ENCODE measurements at regions not wholly inside any gene's neighbourhood (a gene's known extent, or its start where the extent isn't known, plus 50 kb on each side); places are given as distances from the start of the nearest gene placed in this dataset.

GRCh38 chr3:73299184-73299691 lies 237.8 kb downstream of the EBLN2 start:
- no CpG with 5 or more reads among the region's 5 CpGs for WGBS (ENCODE audit: extremely low coverage, insufficient coverage, insufficient read length)
- no peaks in the 10 kb centered on the region for H3K79me2 ChIP-seq (ENCODE audit: control insufficient read depth, insufficient read depth, low read length, poor library complexity)
- no peaks in the 10 kb centered on the region for H3K79me1 ChIP-seq (ENCODE audit: low read length)
- H3K4me2 ChIP-seq (ENCODE audit: low read length) = no peak overlapping the region
- no peak overlapping the region for H3K14ac ChIP-seq (ENCODE audit: low read length)
- no peak overlapping the region for H2BK12ac ChIP-seq (ENCODE audit: low read length)
- H3K18ac ChIP-seq (ENCODE audit: low read length) = no peak overlapping the region
- no peaks in the 10 kb centered on the region for H3K36me3 ChIP-seq (ENCODE audit: control insufficient read depth in 1 of 2, insufficient read depth in 2 of 2, low read length in 2 of 2)
- H2BK5ac ChIP-seq (ENCODE audit: low read depth, low read length, poor library complexity) = no peak overlapping the region
- H4K91ac ChIP-seq (ENCODE audit: low read depth, low read length) = no peak overlapping the region
- H3K4ac ChIP-seq (ENCODE audit: low read depth, low read length) = no peak overlapping the region
- H2BK120ac ChIP-seq (ENCODE audit: insufficient read depth, low read length, poor library complexity) = no peak overlapping the region
- H3K4me1 ChIP-seq (ENCODE audit: control insufficient read depth in 1 of 2, insufficient read depth in 2 of 2, low read length in 2 of 2) = no peaks in the 10 kb centered on the region
- H4K8ac ChIP-seq (ENCODE audit: low read depth, low read length) = no peak overlapping the region
- H3K4me3 ChIP-seq (ENCODE audit: low read depth, low read length) = no peak overlapping the region
- no peak overlapping the region for H3K27ac ChIP-seq (ENCODE audit: low read depth, low read length)
- no peak overlapping the region for H3K9ac ChIP-seq (ENCODE audit: low read length)
- no peak overlapping the region for H3K23ac ChIP-seq (ENCODE audit: low read length)
- H2AK5ac ChIP-seq (ENCODE audit: low read length) = no peak overlapping the region
- H3K27me3 ChIP-seq (ENCODE audit: insufficient read depth, low read length) = no peaks in the 10 kb centered on the region
- H3K9me3 ChIP-seq (ENCODE audit: insufficient read depth, low read depth, low read length) = no peaks in the 10 kb centered on the region
- no peak overlapping the region for H4K12ac ChIP-seq (ENCODE audit: low read depth, low read length)
- DNase-seq = no peak
- H2AFZ ChIP-seq (ENCODE audit: insufficient read depth, low read length, poor library complexity) = no peak overlapping the region

- no peak overlapping the region for H3K4me2 ChIP-seq (ENCODE audit: low read length)
- H4K12ac ChIP-seq (ENCODE audit: low read depth, low read length) = no peak overlapping the region
- no peaks in the 10 kb centered on the region for H3K79me2 ChIP-seq (ENCODE audit: control insufficient read depth, insufficient read depth, low read length, poor library complexity)
- H3K4ac ChIP-seq (ENCODE audit: low read depth, low read length) = no peak overlapping the region
- H4K8ac ChIP-seq (ENCODE audit: low read depth, low read length) = no peak overlapping the region
- H3K4me3 ChIP-seq (ENCODE audit: low read depth, low read length) = no peak overlapping the region
- no peak overlapping the region for H3K9ac ChIP-seq (ENCODE audit: low read length)
- H3K79me1 ChIP-seq (ENCODE audit: low read length) = no peaks in the 10 kb centered on the region
- H3K9me3 ChIP-seq (ENCODE audit: insufficient read depth, low read depth, low read length) = no peaks in the 10 kb centered on the region
- H2AK5ac ChIP-seq (ENCODE audit: low read length) = no peak overlapping the region
- no peak overlapping the region for H2BK12ac ChIP-seq (ENCODE audit: low read length)
- no peak overlapping the region for H2AFZ ChIP-seq (ENCODE audit: insufficient read depth, low read length, poor library complexity)
- H3K18ac ChIP-seq (ENCODE audit: low read length) = no peak overlapping the region
- no peak overlapping the region for H3K14ac ChIP-seq (ENCODE audit: low read length)
- DNase-seq = no peak
- H3K23ac ChIP-seq (ENCODE audit: low read length) = no peak overlapping the region
- no peaks in the 10 kb centered on the region for H3K4me1 ChIP-seq (ENCODE audit: control insufficient read depth in 1 of 2, insufficient read depth in 2 of 2, low read length in 2 of 2)
- no CpG with 5 or more reads among the region's 5 CpGs for WGBS (ENCODE audit: extremely low coverage, insufficient coverage, insufficient read length)
- no peak overlapping the region for H4K91ac ChIP-seq (ENCODE audit: low read depth, low read length)
- no peaks in the 10 kb centered on the region for H3K27me3 ChIP-seq (ENCODE audit: insufficient read depth, low read length)
- no peak overlapping the region for H2BK5ac ChIP-seq (ENCODE audit: low read depth, low read length, poor library complexity)
- H3K36me3 ChIP-seq (ENCODE audit: control insufficient read depth in 1 of 2, insufficient read depth in 2 of 2, low read length in 2 of 2) = no peaks in the 10 kb centered on the region
- no peak overlapping the region for H3K27ac ChIP-seq (ENCODE audit: low read depth, low read length)
- no peak overlapping the region for H2BK120ac ChIP-seq (ENCODE audit: insufficient read depth, low read length, poor library complexity)
These were observed 252.9 kb downstream of the EBLN2 start for GRCh38 chr3:73314151-73314951.

- Histone ChIP-seq H3K18ac (ENCODE audit: low read length) (no peak overlapping the region), H2BK5ac (ENCODE audit: low read depth, low read length, poor library complexity) (no peak overlapping the region), H4K12ac (ENCODE audit: low read depth, low read length) (no peak overlapping the region), H3K9ac (ENCODE audit: low read length) (no peak overlapping the region), H3K14ac (ENCODE audit: low read length) (no peak overlapping the region), H2BK12ac (ENCODE audit: low read length) (no peak overlapping the region), H4K8ac (ENCODE audit: low read depth, low read length) (no peak overlapping the region), H2AFZ (ENCODE audit: insufficient read depth, low read length, poor library complexity) (no peak overlapping the region), H3K4me3 (ENCODE audit: low read depth, low read length) (no peak overlapping the region), H2AK5ac (ENCODE audit: low read length) (no peak overlapping the region), H3K36me3 (ENCODE audit: control insufficient read depth in 1 of 2, insufficient read depth in 2 of 2, low read length in 2 of 2) (no peaks in the 10 kb centered on the region), H3K23ac (ENCODE audit: low read length) (no peak overlapping the region), H3K4ac (ENCODE audit: low read depth, low read length) (no peak overlapping the region), H3K4me2 (ENCODE audit: low read length) (no peak overlapping the region), H3K79me2 (ENCODE audit: control insufficient read depth, insufficient read depth, low read length, poor library complexity) (no peaks in the 10 kb centered on the region), H3K4me1 (ENCODE audit: control insufficient read depth in 1 of 2, insufficient read depth in 2 of 2, low read length in 2 of 2) (no peaks in the 10 kb centered on the region), H2BK120ac (ENCODE audit: insufficient read depth, low read length, poor library complexity) (no peak overlapping the region), H3K27ac (ENCODE audit: low read depth, low read length) (no peak overlapping the region), H3K79me1 (ENCODE audit: low read length) (no peaks in the 10 kb centered on the region), H4K91ac (ENCODE audit: low read depth, low read length) (no peak overlapping the region), H3K9me3 (ENCODE audit: insufficient read depth, low read depth, low read length) (no peaks in the 10 kb centered on the region), H3K27me3 (ENCODE audit: insufficient read depth, low read length) (no peaks in the 10 kb centered on the region)
- DNase-seq = no peak
- WGBS (ENCODE audit: extremely low coverage, insufficient coverage, insufficient read length) = no CpG with 5 or more reads among the region's 10 CpGs
These were observed 254.2 kb downstream of the EBLN2 start for GRCh38 chr3:73315706-73316105.

DNA sequence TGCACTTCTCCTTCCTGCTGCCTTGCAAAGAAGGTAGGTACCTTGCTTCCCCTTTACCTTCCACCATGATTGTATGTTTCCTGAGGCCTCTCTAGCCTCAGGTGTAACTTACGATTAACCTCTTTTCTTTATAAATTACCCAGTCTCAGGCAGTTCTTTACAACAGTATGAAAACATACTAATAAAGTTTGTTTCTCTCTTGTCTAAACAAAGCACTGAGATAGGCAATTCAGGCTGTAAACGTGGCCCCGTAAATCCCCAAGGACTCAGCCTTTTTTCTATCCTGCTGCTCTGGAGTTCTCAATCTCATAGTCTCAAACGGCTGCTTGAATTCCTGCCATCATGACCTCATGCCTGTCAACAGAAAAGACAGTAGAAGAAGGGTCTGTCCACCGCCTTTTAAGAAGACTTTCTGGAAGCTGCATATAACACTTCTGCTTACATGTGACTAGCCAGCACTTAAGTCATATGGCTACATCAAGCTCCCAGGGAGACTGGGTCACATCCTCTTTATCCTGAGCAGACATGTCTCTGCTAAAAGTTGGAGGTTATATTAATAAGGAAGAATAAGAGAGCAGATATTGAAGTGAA lies 257.8 kb downstream of the EBLN2 start:
- Histone ChIP-seq H4K91ac (ENCODE audit: low read depth, low read length) (no peak overlapping the region), H3K4ac (ENCODE audit: low read depth, low read length) (no peak overlapping the region), H2BK12ac (ENCODE audit: low read length) (no peak overlapping the region), H3K27me3 (ENCODE audit: insufficient read depth, low read length) (no peaks in the 10 kb centered on the region), H4K12ac (ENCODE audit: low read depth, low read length) (no peak overlapping the region), H2AFZ (ENCODE audit: insufficient read depth, low read length, poor library complexity) (no peak overlapping the region), H3K9ac (ENCODE audit: low read length) (no peak overlapping the region), H3K4me3 (ENCODE audit: low read depth, low read length) (no peak overlapping the region), H3K79me1 (ENCODE audit: low read length) (no peaks in the 10 kb centered on the region), H2AK5ac (ENCODE audit: low read length) (no peak overlapping the region), H3K23ac (ENCODE audit: low read length) (no peak overlapping the region), H3K4me2 (ENCODE audit: low read length) (no peak overlapping the region), H3K18ac (ENCODE audit: low read length) (no peak overlapping the region), H2BK5ac (ENCODE audit: low read depth, low read length, poor library complexity) (no peak overlapping the region), H3K9me3 (ENCODE audit: insufficient read depth, low read depth, low read length) (no peaks in the 10 kb centered on the region), H3K4me1 (ENCODE audit: control insufficient read depth in 1 of 2, insufficient read depth in 2 of 2, low read length in 2 of 2) (no peaks in the 10 kb centered on the region), H3K27ac (ENCODE audit: low read depth, low read length) (no peak overlapping the region), H4K8ac (ENCODE audit: low read depth, low read length) (no peak overlapping the region), H3K36me3 (ENCODE audit: control insufficient read depth in 1 of 2, insufficient read depth in 2 of 2, low read length in 2 of 2) (no peaks in the 10 kb centered on the region), H3K14ac (ENCODE audit: low read length) (no peak overlapping the region), H2BK120ac (ENCODE audit: insufficient read depth, low read length, poor library complexity) (no peak overlapping the region), H3K79me2 (ENCODE audit: control insufficient read depth, insufficient read depth, low read length, poor library complexity) (no peaks in the 10 kb centered on the region)
- no peak for DNase-seq
- no CpG with 5 or more reads among the region's 5 CpGs for WGBS (ENCODE audit: extremely low coverage, insufficient coverage, insufficient read length)

Measured in trophoblast cell (in vitro differentiated cells and primary cell).